Upper lobe of right lung (tissue), 1 donor: ENCODE measurements at regions not wholly inside any gene's neighbourhood (a gene's known extent, or its start where the extent isn't known, plus 50 kb on each side); places are given as distances from the start of the nearest gene placed in this dataset.

Experiments
- ATAC-seq: fragments of 200-7000 bp; cut with Tn5 transposase; one replicate; pipeline ENCODE4 v1.9.1; 2020; ENCODE audit warnings: mild to moderate bottlenecking, moderate library complexity
- DNase-seq: peaks from one replicate; pipeline ENCODE4 v3.0.0-alpha.2; 2020
- H3K27ac ChIP-seq: fragments of 200-600 bp; one replicate; pipeline ENCODE4 v1.8.0; 2022
- H3K27me3 ChIP-seq: fragments of 200-600 bp; one replicate; pipeline ENCODE4 v1.8.0; 2022; ENCODE audit warnings: mild to moderate bottlenecking
- H3K36me3 ChIP-seq: fragments of 200-600 bp; one replicate; pipeline ENCODE4 v1.8.0; 2022
- H3K4me1 ChIP-seq: fragments of 200-600 bp; one replicate; pipeline ENCODE4 v1.8.0; 2022
- H3K4me3 ChIP-seq: fragments of 200-600 bp; one replicate; pipeline ENCODE4 v1.8.0; 2022; ENCODE audit warnings: mild to moderate bottlenecking
- H3K9me3 ChIP-seq: fragments of 200-600 bp; one replicate; pipeline ENCODE4 v1.8.0; 2022
- CTCF ChIP-seq: fragments of 200-600 bp; IDR thresholded peaks from one replicate; pipeline ENCODE4 v1.8.0; 2022; ENCODE audit warnings: antibody characterized with exemption
- intact Hi-C: fragments of 100-400 bp; cut with DNase I; formaldehyde crosslinking; loops from one replicate; pipeline ENCODE4 v1.11.0; 2022
- donor health status: DM: no; HTN: yes; CAD: no; lungs with severe emphysema.

GRCh38 chr1:185408700-185409270 is 91.7 kb upstream of the IVNS1ABP start:
- no peak overlapping the region for H3K27ac ChIP-seq
- no peaks in the 10 kb centered on the region for H3K4me1 ChIP-seq
- no peak for ATAC-seq
- H3K4me3 ChIP-seq, result no peak overlapping the region
- intact Hi-C loops, result no loop called here
- TF ChIP-seq CTCF, result no peak
- no peaks in the 10 kb centered on the region for H3K9me3 ChIP-seq
- no peaks in the 10 kb centered on the region for H3K27me3 ChIP-seq
- DNase-seq, result no peak
- H3K36me3 ChIP-seq, result no peaks in the 10 kb centered on the region

GRCh38 chr1:185406691-185407009 is 89.6 kb upstream of the IVNS1ABP start:
- no peak for ATAC-seq
- no peaks in the 10 kb centered on the region for H3K36me3 ChIP-seq

GRCh38 chr1:185406006-185406690 is 89.1 kb upstream of the IVNS1ABP start:
- no peak for TF ChIP-seq CTCF
- Histone ChIP-seq H3K27me3 (no peaks in the 10 kb centered on the region), H3K9me3 (no peaks in the 10 kb centered on the region), H3K36me3 (no peaks in the 10 kb centered on the region), H3K4me1 (no peaks in the 10 kb centered on the region), H3K4me3 (no peak overlapping the region), H3K27ac (no peak overlapping the region)
- DNase-seq (no peak), ATAC-seq (no peak)
- intact Hi-C loops, result no loop called here

More at GRCh38 chr1:185406691-185407009, 89.6 kb upstream of the IVNS1ABP start:
- Histone ChIP-seq H3K27ac (no peak overlapping the region), H3K4me1 (no peaks in the 10 kb centered on the region), H3K27me3 (no peaks in the 10 kb centered on the region), H3K9me3 (no peaks in the 10 kb centered on the region), H3K4me3 (no peak overlapping the region)
- intact Hi-C loops, result no loop called here
- DNase-seq, result no peak
- no peak for TF ChIP-seq CTCF

- Histone ChIP-seq H3K9me3 (no peaks in the 10 kb centered on the region), H3K36me3 (no peaks in the 10 kb centered on the region), H3K4me1 (no peaks in the 10 kb centered on the region), H3K4me3 (no peak overlapping the region), H3K27ac (no peak overlapping the region), H3K27me3 (no peaks in the 10 kb centered on the region)
- DNase-seq (no peak), ATAC-seq (no peak)
- intact Hi-C loops, result no loop called here
- no peak for TF ChIP-seq CTCF
Measured at GRCh38 chr1:185404907-185405568, 88.0 kb upstream of the IVNS1ABP start.

- intact Hi-C loops, result no loop called here
- H3K4me3 ChIP-seq, result no peak overlapping the region
- no peak for ATAC-seq
Measured at GRCh38 chr1:185404291-185404690, 87.2 kb upstream of the IVNS1ABP start.

More at GRCh38 chr1:185404291-185404690, 87.2 kb upstream of the IVNS1ABP start:
- DNase-seq, result no peak
- no peaks in the 10 kb centered on the region for H3K9me3 ChIP-seq
- no peaks in the 10 kb centered on the region for H3K36me3 ChIP-seq
- H3K27me3 ChIP-seq, result no peaks in the 10 kb centered on the region
- no peak for TF ChIP-seq CTCF
- H3K27ac ChIP-seq, result no peak overlapping the region
- no peaks in the 10 kb centered on the region for H3K4me1 ChIP-seq
